ENCODE measurements at regions not wholly inside any gene's neighbourhood (a gene's known extent, or its start where the extent isn't known, plus 50 kb on each side); places are given as distances from the start of the nearest gene placed in this dataset.

DNA sequence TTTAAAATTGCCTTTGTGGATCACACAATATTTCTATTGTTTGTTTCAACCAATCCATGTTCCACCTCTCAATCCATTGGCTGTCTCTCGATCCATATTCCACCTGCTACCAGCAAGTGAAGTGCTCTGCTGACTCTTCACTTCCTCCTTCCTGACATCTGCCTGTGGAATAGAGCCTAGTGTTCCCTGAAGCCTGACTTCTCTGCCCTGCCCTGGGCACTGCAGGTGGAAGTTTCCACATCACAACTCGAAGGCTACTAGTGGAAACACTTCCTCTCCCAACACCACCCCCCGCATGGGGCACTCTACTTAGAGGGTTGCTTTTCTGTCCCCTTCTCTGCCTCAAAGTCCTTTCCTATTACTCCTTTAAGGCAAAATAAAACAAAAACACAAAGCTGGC is 563.8 kb upstream of the IGFBP3 start:
- no peak for DNase-seq (ENCODE audit: low read depth)
- no peak overlapping the region for H3K4me3 ChIP-seq (ENCODE audit: low read depth, low read length)
- TF ChIP-seq, protein P1, sequence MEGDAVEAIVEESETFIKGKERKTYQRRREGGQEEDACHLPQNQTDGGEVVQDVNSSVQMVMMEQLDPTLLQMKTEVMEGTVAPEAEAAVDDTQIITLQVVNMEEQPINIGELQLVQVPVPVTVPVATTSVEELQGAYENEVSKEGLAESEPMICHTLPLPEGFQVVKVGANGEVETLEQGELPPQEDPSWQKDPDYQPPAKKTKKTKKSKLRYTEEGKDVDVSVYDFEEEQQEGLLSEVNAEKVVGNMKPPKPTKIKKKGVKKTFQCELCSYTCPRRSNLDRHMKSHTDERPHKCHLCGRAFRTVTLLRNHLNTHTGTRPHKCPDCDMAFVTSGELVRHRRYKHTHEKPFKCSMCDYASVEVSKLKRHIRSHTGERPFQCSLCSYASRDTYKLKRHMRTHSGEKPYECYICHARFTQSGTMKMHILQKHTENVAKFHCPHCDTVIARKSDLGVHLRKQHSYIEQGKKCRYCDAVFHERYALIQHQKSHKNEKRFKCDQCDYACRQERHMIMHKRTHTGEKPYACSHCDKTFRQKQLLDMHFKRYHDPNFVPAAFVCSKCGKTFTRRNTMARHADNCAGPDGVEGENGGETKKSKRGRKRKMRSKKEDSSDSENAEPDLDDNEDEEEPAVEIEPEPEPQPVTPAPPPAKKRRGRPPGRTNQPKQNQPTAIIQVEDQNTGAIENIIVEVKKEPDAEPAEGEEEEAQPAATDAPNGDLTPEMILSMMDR (conservative IDR thresholded peaks at IDR 0.05; ENCODE audit: low read depth, low read length) = no peak

DNA sequence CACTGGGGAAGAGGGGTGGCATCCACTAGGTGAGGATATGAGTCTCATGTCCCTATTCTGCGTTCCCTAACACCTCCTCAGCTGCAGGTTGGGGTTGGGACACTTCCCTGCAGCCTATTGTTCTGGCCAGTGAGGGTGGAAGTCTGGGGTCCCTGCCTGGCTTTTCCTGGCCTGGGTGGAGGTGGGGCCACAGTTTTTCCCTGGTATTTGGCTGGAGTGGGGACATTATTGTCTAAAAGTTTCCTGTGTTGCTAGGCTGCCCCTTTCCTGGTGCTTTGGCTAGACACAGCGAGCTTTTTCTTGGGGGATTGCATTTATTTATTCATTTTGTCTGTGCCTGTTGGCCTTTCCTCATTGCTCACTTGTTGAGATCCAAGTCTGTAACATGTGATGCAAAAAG is 559.5 kb upstream of the IGFBP3 start:
- TF ChIP-seq, protein P1 (conservative IDR thresholded peaks at IDR 0.05; ENCODE audit: low read depth, low read length) = no peak
- H3K4me3 ChIP-seq (ENCODE audit: low read depth, low read length) = no peak overlapping the region
- no peak for DNase-seq (ENCODE audit: low read depth)

DNA sequence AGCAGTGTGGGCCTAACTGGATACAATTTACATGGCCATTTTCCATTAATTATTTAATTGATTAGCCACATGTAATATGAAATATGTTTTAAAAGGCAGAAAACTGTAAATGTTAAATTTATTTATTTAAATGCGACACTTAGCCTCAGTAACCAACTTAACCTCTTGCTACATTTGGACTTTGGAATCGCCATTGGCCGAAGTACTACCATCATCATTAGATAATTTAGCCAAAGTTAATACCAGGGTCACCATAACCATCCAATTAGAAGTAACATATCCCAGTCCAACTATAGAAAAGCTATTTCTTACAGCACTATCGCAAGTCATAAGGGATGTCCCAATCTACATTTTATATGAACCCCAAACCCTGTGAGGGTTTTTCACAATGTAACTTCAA is 558.6 kb upstream of the IGFBP3 start:
- no peak overlapping the region for H3K4me3 ChIP-seq (ENCODE audit: low read depth, low read length)
- TF ChIP-seq, protein P1 (conservative IDR thresholded peaks at IDR 0.05; ENCODE audit: low read depth, low read length) = no peak
- DNase-seq (ENCODE audit: low read depth) = no peak

DNA sequence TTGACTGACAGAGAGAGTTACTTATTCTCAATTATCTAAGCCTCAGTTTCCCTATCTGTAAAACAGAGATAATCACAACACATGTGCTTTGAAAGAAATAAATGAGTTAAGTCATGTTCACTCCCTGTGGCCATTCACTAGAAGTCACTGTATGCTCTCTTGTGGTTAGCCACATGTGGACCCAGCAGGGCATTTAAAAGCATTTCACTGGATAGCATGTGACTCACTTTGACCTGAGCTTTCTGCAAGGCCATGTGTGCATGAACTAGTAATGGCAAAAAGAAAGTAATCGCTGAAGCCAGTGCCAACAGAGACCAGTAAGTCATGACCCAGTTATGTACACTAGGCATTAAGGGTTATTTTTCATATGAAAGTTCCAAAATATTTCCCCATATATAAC is 557.0 kb upstream of the IGFBP3 start:
- DNase-seq (ENCODE audit: low read depth) = peak; percentile 89
- no peak overlapping the region for H3K4me3 ChIP-seq (ENCODE audit: low read depth, low read length)
- TF ChIP-seq, protein P1 (conservative IDR thresholded peaks at IDR 0.05; ENCODE audit: low read depth, low read length) = peak; percentile 11

DNA sequence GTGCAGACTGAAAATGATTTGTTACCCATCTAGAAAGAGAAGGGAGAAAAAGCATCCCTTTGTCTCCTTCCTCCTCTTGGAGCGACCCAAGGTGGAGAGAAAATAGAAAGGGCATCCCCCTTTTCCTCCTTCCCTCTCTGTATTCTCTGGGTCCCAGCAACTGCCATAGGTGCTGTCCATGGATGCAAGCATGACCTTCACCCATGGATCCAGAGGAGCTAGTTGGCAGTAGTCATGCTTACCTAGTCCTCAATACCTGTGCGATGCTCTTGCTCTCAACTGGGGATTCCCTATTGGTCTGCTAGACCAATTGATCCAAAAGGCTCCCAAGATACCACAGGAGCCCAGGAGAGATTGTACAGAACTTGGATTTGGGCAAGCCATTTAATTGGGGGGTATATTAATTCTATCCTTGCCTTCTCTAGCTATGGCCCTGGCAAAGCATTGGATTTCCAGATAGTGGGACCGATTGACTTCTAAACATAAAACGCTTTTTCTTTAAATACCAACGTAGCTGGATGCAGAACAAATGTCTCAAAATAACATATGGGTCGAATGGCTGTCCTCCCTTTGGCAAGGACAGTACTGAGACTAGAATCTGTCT is 547.8 kb upstream of the IGFBP3 start:
- DNase-seq (ENCODE audit: low read depth) = peak; percentile 53
- TF ChIP-seq, protein P1 (conservative IDR thresholded peaks at IDR 0.05; ENCODE audit: low read depth, low read length) = no peak
- H3K4me3 ChIP-seq (ENCODE audit: low read depth, low read length) = no peak overlapping the region

DNA sequence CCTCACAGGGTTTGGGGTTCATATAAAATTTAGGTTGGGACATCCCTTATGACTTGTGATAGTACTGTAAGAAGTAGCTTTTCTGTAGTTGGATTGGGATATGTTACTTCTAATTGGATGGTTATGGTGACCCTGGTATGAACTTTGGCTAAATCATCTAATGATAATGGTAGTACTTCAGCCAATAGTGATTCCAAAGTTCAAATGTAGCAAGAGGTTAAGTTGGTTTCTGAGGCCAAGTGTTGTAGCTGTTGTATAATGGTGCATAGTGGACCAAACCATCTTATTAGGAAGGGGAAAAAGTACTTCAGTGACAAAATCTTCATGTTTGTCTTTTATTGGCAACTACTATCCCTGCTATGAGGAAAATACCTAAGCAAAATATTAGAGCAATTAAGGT is 542.1 kb upstream of the IGFBP3 start:
- H3K4me3 ChIP-seq (ENCODE audit: low read depth, low read length) = no peak overlapping the region
- no peak for DNase-seq (ENCODE audit: low read depth)
- TF ChIP-seq, protein P1 (conservative IDR thresholded peaks at IDR 0.05; ENCODE audit: low read depth, low read length) = no peak

DNA sequence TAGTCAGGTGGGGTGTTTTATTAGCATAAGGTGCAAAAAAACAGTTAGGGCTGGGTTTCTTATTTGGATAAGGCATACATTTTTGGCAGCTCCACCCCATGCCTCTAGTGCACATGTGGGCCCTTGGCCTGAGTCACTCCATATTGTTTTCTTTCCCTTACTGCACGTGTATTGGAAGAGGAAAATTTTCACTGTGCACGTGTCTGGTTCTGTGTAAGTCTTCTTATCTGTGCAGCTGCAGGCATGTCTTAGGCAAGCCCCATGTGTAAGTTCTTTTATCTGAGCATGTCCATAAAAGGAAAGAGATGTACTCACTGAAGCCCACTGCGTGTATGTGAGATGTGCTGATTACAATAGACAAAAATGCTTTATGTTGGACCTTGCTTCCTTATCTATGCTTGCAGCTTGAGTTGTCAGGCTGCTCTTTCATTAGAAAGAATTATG is 540.3 kb upstream of the IGFBP3 start:
- peak; percentile 56 for DNase-seq (ENCODE audit: low read depth)
- TF ChIP-seq, protein P1 (conservative IDR thresholded peaks at IDR 0.05; ENCODE audit: low read depth, low read length) = no peak

More for the DNA sequence above, 540.3 kb upstream of the IGFBP3 start:
- no peak overlapping the region for H3K4me3 ChIP-seq (ENCODE audit: low read depth, low read length)
